ENCODE measurements at regions not wholly inside any gene's neighbourhood (a gene's known extent, or its start where the extent isn't known, plus 50 kb on each side); places are given as distances from the start of the nearest gene placed in this dataset.

- no peak for DNase-seq
Measured at GRCh38 chr10:4658777-4659176, 167.2 kb upstream of the AKR1E2 start.

- DNase-seq, result peak in 1 of 4 experiments; percentile 3
Measured at GRCh38 chr10:4656576-4657194, 169.3 kb upstream of the AKR1E2 start.

GRCh38 chr10:4655879-4656278 is 170.1 kb upstream of the AKR1E2 start:
- DNase-seq, result no peak

GRCh38 chr10:4655406-4655805 is 170.6 kb upstream of the AKR1E2 start:
- no peak for DNase-seq

GRCh38 chr10:4654496-4654895 is 171.5 kb upstream of the AKR1E2 start:
- DNase-seq, result no peak

- no peak for DNase-seq
Measured at GRCh38 chr10:4653160-4653559, 172.8 kb upstream of the AKR1E2 start.

- DNase-seq, result no peak
Measured at GRCh38 chr10:4652111-4653010, 173.6 kb upstream of the AKR1E2 start.

- DNase-seq, result no peak
Measured at GRCh38 chr10:4651404-4652037, 174.5 kb upstream of the AKR1E2 start.

GRCh38 chr10:4650582-4650981 is 175.4 kb upstream of the AKR1E2 start:
- no peak for DNase-seq

- no peak for DNase-seq
Measured at GRCh38 chr10:4649886-4650508, 176.0 kb upstream of the AKR1E2 start.

- no peak for DNase-seq
Measured at GRCh38 chr10:4649471-4649870, 176.5 kb upstream of the AKR1E2 start.

- no peak for DNase-seq
Measured at GRCh38 chr10:4648999-4649398, 177.0 kb upstream of the AKR1E2 start.

GRCh38 chr10:4647109-4647785 is 178.8 kb upstream of the AKR1E2 start:
- DNase-seq, result no peak

- DNase-seq, result no peak
Measured at GRCh38 chr10:4646547-4646946, 179.5 kb upstream of the AKR1E2 start.

GRCh38 chr10:4645836-4646235 is 180.2 kb upstream of the AKR1E2 start:
- no peak for DNase-seq

- DNase-seq, result no peak
Measured at GRCh38 chr10:4643471-4643870, 182.5 kb upstream of the AKR1E2 start.

- no peak for DNase-seq
Measured at GRCh38 chr10:4639960-4640359, 186.0 kb upstream of the AKR1E2 start.

- DNase-seq, result no peak
Measured at GRCh38 chr10:4638099-4638498, 187.9 kb upstream of the AKR1E2 start.

- no peak for DNase-seq
Measured at GRCh38 chr10:4637657-4638056, 188.3 kb upstream of the AKR1E2 start.

GRCh38 chr10:4635883-4636282 is 190.1 kb upstream of the AKR1E2 start:
- no peak for DNase-seq

- no peak for DNase-seq
Measured at GRCh38 chr10:4635388-4635787, 190.6 kb upstream of the AKR1E2 start.

- no peak for DNase-seq
Measured at GRCh38 chr10:4633776-4634175, 192.2 kb upstream of the AKR1E2 start.

- no peak for DNase-seq
Measured at GRCh38 chr10:4633186-4633585, 192.8 kb upstream of the AKR1E2 start.

Data from activated naive CD4-positive, alpha-beta T cell (primary cell).